ENCODE measurements at regions not wholly inside any gene's neighbourhood (a gene's known extent, or its start where the extent isn't known, plus 50 kb on each side); places are given as distances from the start of the nearest gene placed in this dataset.

DNA sequence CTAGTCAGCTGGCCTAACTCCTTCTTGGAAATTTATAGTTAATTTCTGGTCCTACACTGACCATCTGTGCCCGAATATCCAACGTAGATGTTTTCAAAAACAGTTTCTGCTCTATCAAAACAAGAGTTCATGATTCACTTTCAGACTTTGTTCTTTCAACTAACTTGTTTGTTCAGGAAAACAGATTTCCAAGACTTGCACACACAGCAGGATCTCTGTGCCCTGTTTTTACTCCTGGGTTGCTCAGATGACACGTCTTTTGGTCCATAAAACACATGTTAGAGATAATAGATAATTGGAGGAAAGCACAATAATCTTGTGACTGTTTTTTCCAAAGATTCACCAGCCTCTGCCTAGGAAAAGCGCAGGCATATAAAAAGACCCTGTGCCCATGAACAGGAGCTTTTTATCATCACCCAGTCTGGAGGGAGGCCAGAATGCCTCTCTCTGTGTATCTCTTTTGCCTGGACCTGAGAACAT lies 218.0 kb downstream of the IRS2 start:
- Mint-ChIP-seq H3K4me3 (no peak overlapping the region), H3K9me3 (no peaks in the 10 kb centered on the region), H3K27me3 (ENCODE audit: low read depth) (no peaks in the 10 kb centered on the region), H3K27ac (no peak overlapping the region), H3K4me1 (no peaks in the 10 kb centered on the region), H3K36me3 (ENCODE audit: insufficient read depth in 1 of 3, low read depth in 3 of 3) (no peaks in the 10 kb centered on the region)
- no peak overlapping the region for H3T11ph ChIP-seq (ENCODE audit: low read length)
- no peak overlapping the region for H3K18ac ChIP-seq (ENCODE audit: insufficient read length, low read depth, low read length)
- H3K79me2 ChIP-seq (ENCODE audit: insufficient read depth, low read length) = no peaks in the 10 kb centered on the region
- no peak overlapping the region for H4K5ac ChIP-seq (ENCODE audit: insufficient read length, low read depth, low read length)
- no peak overlapping the region for H3K9ac ChIP-seq (ENCODE audit: extremely low read depth, insufficient read length, low read length)
- H4K8ac ChIP-seq (replicated peaks; ENCODE audit: insufficient read length, low read depth, low read length) = no peak overlapping the region
- H2BK120ac ChIP-seq (ENCODE audit: low read depth, low read length, poor library complexity, severe bottlenecking) = no peak overlapping the region
- H3K14ac ChIP-seq (ENCODE audit: insufficient read depth, low read length) = no peak overlapping the region
- H3K4me2 ChIP-seq (ENCODE audit: insufficient read depth, insufficient read length, low read length) = no peak overlapping the region
- no peaks in the 10 kb centered on the region for H3K23me2 ChIP-seq (ENCODE audit: insufficient read length, low read depth, low read length, poor library complexity, severe bottlenecking)
- no peak overlapping the region for H2BK5ac ChIP-seq (ENCODE audit: insufficient read length, low read length)
- no peaks in the 10 kb centered on the region for H3K27me3 ChIP-seq (ENCODE audit: insufficient read depth, low read length)
- H2BK15ac ChIP-seq (ENCODE audit: low read depth, low read length) = no peak overlapping the region
- no peaks in the 10 kb centered on the region for H3K9me3 ChIP-seq (ENCODE audit: control insufficient read depth, low read depth, low read length)
- H3K79me1 ChIP-seq (ENCODE audit: insufficient read depth, low read depth, low read length, poor library complexity, severe bottlenecking) = no peaks in the 10 kb centered on the region
- H2BK12ac ChIP-seq (ENCODE audit: insufficient read length, low read depth, low read length) = no peak overlapping the region
- no peaks in the 10 kb centered on the region for H3K4me1 ChIP-seq (ENCODE audit: insufficient read depth, low read length)
- no peak overlapping the region for H4K91ac ChIP-seq (ENCODE audit: insufficient read length, low read depth, low read length)
- DNase-seq = no peak
- no peaks in the 10 kb centered on the region for H4K20me1 ChIP-seq (ENCODE audit: control insufficient read depth, insufficient read depth, insufficient read length)
- TF ChIP-seq, protein P1, sequence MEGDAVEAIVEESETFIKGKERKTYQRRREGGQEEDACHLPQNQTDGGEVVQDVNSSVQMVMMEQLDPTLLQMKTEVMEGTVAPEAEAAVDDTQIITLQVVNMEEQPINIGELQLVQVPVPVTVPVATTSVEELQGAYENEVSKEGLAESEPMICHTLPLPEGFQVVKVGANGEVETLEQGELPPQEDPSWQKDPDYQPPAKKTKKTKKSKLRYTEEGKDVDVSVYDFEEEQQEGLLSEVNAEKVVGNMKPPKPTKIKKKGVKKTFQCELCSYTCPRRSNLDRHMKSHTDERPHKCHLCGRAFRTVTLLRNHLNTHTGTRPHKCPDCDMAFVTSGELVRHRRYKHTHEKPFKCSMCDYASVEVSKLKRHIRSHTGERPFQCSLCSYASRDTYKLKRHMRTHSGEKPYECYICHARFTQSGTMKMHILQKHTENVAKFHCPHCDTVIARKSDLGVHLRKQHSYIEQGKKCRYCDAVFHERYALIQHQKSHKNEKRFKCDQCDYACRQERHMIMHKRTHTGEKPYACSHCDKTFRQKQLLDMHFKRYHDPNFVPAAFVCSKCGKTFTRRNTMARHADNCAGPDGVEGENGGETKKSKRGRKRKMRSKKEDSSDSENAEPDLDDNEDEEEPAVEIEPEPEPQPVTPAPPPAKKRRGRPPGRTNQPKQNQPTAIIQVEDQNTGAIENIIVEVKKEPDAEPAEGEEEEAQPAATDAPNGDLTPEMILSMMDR (conservative IDR thresholded peaks at IDR 0.05) = no peak
- H3K4ac ChIP-seq (ENCODE audit: low read depth, low read length) = no peak overlapping the region
- H3K56ac ChIP-seq (ENCODE audit: insufficient read length, low read depth, low read length) = no peak overlapping the region
- WGBS (ENCODE audit: extremely low coverage, insufficient read length, low lambda C conversion rate) = no CpG with 5 or more reads among the region's 4 CpGs
- H2AK5ac ChIP-seq (ENCODE audit: insufficient read length, low read length) = no peak overlapping the region
- H2BK20ac ChIP-seq (ENCODE audit: low read depth, low read length, poor library complexity, severe bottlenecking) = no peak overlapping the region
- no peak overlapping the region for H3K27ac ChIP-seq (ENCODE audit: insufficient read length, low read depth, low read length)
- H3K23ac ChIP-seq (ENCODE audit: insufficient read length, low read depth, low read length) = no peak overlapping the region
- no peak overlapping the region for H2AFZ ChIP-seq (ENCODE audit: low read length)

Measured in H9 (cell line).